ENCODE measurements at regions not wholly inside any gene's neighbourhood (a gene's known extent, or its start where the extent isn't known, plus 50 kb on each side); places are given as distances from the start of the nearest gene placed in this dataset.

- Mint-ChIP-seq H3K4me3 (ENCODE audit: unreplicated experiment) (no peak overlapping the region), H3K27me3 (ENCODE audit: low read depth, unreplicated experiment) (peaks cover 2% of the 10 kb centered on the region), H3K36me3 (ENCODE audit: low read depth, unreplicated experiment) (no peaks in the 10 kb centered on the region), H3K4me1 (ENCODE audit: low read depth, unreplicated experiment) (peaks cover 2% of the 10 kb centered on the region), H3K27ac (ENCODE audit: unreplicated experiment) (no peak overlapping the region), H3K9me3 (ENCODE audit: unreplicated experiment) (no peaks in the 10 kb centered on the region)
- Histone ChIP-seq H2AFZ (ENCODE audit: low read depth, low read length) (no peak overlapping the region), H3K4me2 (ENCODE audit: low read length) (no peak overlapping the region), H3K27ac (ENCODE audit: low read depth, low read length) (no peak overlapping the region), H3K4me3 (ENCODE audit: insufficient read depth, low read depth, low read length) (no peak overlapping the region), H3K9ac (ENCODE audit: low read length) (no peak overlapping the region), H3K79me2 (ENCODE audit: insufficient read depth, low read length) (no peaks in the 10 kb centered on the region), H4K20me1 (ENCODE audit: insufficient read depth, low read length) (no peaks in the 10 kb centered on the region), H3K9me3 (ENCODE audit: insufficient read depth, low read depth, low read length) (no peaks in the 10 kb centered on the region), H3K27me3 (ENCODE audit: insufficient read depth, low read length) (no peaks in the 10 kb centered on the region), H3K4me1 (ENCODE audit: insufficient read depth, low read length) (no peaks in the 10 kb centered on the region), H3K36me3 (ENCODE audit: insufficient read depth, low read length) (no peaks in the 10 kb centered on the region)
- DNase-seq (ENCODE audit: low read depth) = no peak
- no peak for FAIRE-seq
- TF ChIP-seq EZH2 (IDR thresholded peaks at IDR 0.05; ENCODE audit: insufficient read depth, low read length) = no peak
- no peak for TF ChIP-seq CTCF (IDR thresholded peaks at IDR 0.05; ENCODE audit: insufficient read depth, low read depth, low read length)
These were observed 378.5 kb downstream of the DIPK2A start for GRCh38 chr3:144350125-144350524.

- no peak overlapping the region for H3K27ac Mint-ChIP-seq (ENCODE audit: unreplicated experiment)
- no peak for DNase-seq (ENCODE audit: low read depth)
- H3K27me3 Mint-ChIP-seq (ENCODE audit: low read depth, unreplicated experiment) = peaks cover 2% of the 10 kb centered on the region
- Histone ChIP-seq H2AFZ (ENCODE audit: low read depth, low read length) (no peak overlapping the region), H3K27me3 (ENCODE audit: insufficient read depth, low read length) (no peaks in the 10 kb centered on the region), H3K79me2 (ENCODE audit: insufficient read depth, low read length) (no peaks in the 10 kb centered on the region), H3K4me2 (ENCODE audit: low read length) (no peak overlapping the region), H3K4me1 (ENCODE audit: insufficient read depth, low read length) (no peaks in the 10 kb centered on the region), H3K9ac (ENCODE audit: low read length) (no peak overlapping the region), H3K36me3 (ENCODE audit: insufficient read depth, low read length) (no peaks in the 10 kb centered on the region), H3K27ac (ENCODE audit: low read depth, low read length) (no peak overlapping the region), H3K9me3 (ENCODE audit: insufficient read depth, low read depth, low read length) (no peaks in the 10 kb centered on the region), H4K20me1 (ENCODE audit: insufficient read depth, low read length) (no peaks in the 10 kb centered on the region), H3K4me3 (ENCODE audit: insufficient read depth, low read depth, low read length) (no peak overlapping the region)
- H3K4me1 Mint-ChIP-seq (ENCODE audit: low read depth, unreplicated experiment) = no peaks in the 10 kb centered on the region
- H3K36me3 Mint-ChIP-seq (ENCODE audit: low read depth, unreplicated experiment) = no peaks in the 10 kb centered on the region
- no peak for TF ChIP-seq CTCF (IDR thresholded peaks at IDR 0.05; ENCODE audit: insufficient read depth, low read depth, low read length)
- TF ChIP-seq EZH2 (IDR thresholded peaks at IDR 0.05; ENCODE audit: insufficient read depth, low read length) = no peak
- H3K9me3 Mint-ChIP-seq (ENCODE audit: unreplicated experiment) = no peaks in the 10 kb centered on the region
- H3K4me3 Mint-ChIP-seq (ENCODE audit: unreplicated experiment) = no peak overlapping the region
- no peak for FAIRE-seq
These were observed 379.4 kb downstream of the DIPK2A start for GRCh38 chr3:144351011-144351410.

GRCh38 chr3:144351773-144352365 is 380.2 kb downstream of the DIPK2A start:
- H3K4me3 ChIP-seq (ENCODE audit: insufficient read depth, low read depth, low read length) = no peak overlapping the region
- DNase-seq (ENCODE audit: low read depth) = no peak
- H3K4me1 ChIP-seq (ENCODE audit: insufficient read depth, low read length) = no peaks in the 10 kb centered on the region

More at GRCh38 chr3:144351773-144352365, 380.2 kb downstream of the DIPK2A start:
- no peaks in the 10 kb centered on the region for H3K79me2 ChIP-seq (ENCODE audit: insufficient read depth, low read length)
- no peak overlapping the region for H3K9ac ChIP-seq (ENCODE audit: low read length)
- no peaks in the 10 kb centered on the region for H4K20me1 ChIP-seq (ENCODE audit: insufficient read depth, low read length)
- Mint-ChIP-seq H3K4me3 (ENCODE audit: unreplicated experiment) (no peak overlapping the region), H3K27ac (ENCODE audit: unreplicated experiment) (no peak overlapping the region), H3K36me3 (ENCODE audit: low read depth, unreplicated experiment) (no peaks in the 10 kb centered on the region), H3K27me3 (ENCODE audit: low read depth, unreplicated experiment) (peaks cover under 1% of the 10 kb centered on the region), H3K4me1 (ENCODE audit: low read depth, unreplicated experiment) (no peaks in the 10 kb centered on the region), H3K9me3 (ENCODE audit: unreplicated experiment) (no peaks in the 10 kb centered on the region)
- H3K36me3 ChIP-seq (ENCODE audit: insufficient read depth, low read length) = no peaks in the 10 kb centered on the region
- no peaks in the 10 kb centered on the region for H3K27me3 ChIP-seq (ENCODE audit: insufficient read depth, low read length)
- no peak for FAIRE-seq
- H3K9me3 ChIP-seq (ENCODE audit: insufficient read depth, low read depth, low read length) = no peaks in the 10 kb centered on the region
- TF ChIP-seq CTCF (IDR thresholded peaks at IDR 0.05; ENCODE audit: insufficient read depth, low read depth, low read length) (no peak), EZH2 (IDR thresholded peaks at IDR 0.05; ENCODE audit: insufficient read depth, low read length) (no peak)
- H2AFZ ChIP-seq (ENCODE audit: low read depth, low read length) = no peak overlapping the region
- H3K4me2 ChIP-seq (ENCODE audit: low read length) = no peak overlapping the region
- H3K27ac ChIP-seq (ENCODE audit: low read depth, low read length) = no peak overlapping the region

Data from astrocyte (in vitro differentiated cells and primary cell).